DMS 273 (cell line): ENCODE measurements at regions not wholly inside any gene's neighbourhood (a gene's known extent, or its start where the extent isn't known, plus 50 kb on each side); places are given as distances from the start of the nearest gene placed in this dataset.
A peak's percentile ranks its signal among the peaks of the same experiment; 100 is the strongest.
"Not testable (repeated sequence)": the region's sequence is repeated elsewhere in the genome, so short reads cannot be mapped to it uniquely, and the experiment has no call there.

Experiments used
- DNase-seq: peaks from one replicate; lab custom pipeline; 2025; ENCODE audit not compliant: unreplicated experiment; lab: John Stamatoyannopoulos, UW

GRCh38 chr6:21909321-21909720, 315.8 kb downstream of the SOX4 start:
- no peak for DNase-seq

DNA sequence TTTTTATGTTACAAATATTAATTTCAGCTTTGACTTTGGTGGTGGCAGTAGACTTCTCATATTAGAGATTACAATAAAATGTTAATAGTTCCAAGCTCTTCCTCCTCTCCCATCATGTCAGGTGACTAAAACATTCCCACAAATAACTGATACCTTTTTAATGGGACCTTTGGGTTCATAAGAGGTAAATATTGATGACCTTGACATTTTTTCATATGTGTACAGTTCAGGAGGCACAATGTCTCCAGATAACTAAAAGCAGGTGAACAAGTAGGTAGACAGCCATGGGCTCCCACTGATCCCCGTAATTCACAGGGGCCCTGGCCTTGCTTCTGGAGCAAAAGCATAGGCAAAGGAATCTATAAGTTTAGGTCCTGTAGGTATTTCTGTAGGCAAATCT, 317.7 kb downstream of the SOX4 start:
- no peak for DNase-seq

GRCh38 chr6:21912151-21912832, 318.7 kb downstream of the SOX4 start:
- DNase-seq, result peak; percentile 7

DNA sequence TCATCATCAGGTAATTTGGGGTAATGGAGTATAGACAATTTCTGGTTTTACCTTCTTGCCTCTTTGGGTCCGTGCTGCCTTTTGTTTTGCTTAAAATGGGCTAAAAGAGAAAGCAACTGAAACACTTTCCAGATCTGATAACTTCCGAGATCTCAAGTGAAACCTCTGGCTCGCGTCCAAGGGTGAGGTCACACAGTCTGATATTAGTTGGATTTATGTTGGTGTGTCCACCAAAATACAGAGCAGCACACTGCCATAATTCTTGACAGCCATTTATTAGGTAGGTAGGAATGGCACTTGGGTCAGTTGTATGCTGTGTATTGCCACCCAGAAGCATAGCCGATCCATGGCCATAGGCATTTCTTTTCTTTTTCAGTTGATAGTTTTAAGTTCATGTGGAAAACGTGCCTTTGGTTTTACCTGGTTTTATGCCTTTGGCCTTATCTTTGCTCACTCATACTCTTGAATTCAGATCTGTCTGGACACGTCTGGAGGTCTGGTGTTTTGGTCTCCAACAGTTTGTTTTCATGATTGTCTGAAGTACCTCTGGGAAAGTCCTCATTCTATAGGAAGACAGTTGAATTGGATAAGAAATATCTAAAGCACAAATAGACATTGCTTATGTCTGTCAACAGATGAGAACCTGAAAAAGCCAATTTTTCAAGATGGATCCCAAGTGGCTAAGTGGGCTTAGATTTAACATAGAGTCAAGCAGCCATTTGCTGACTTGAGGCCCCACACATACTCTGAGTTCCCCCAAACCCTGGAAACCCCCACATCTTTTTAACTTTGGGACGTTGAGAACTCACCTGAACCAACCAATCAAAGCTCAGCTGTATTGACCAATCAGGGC, 320.8 kb downstream of the SOX4 start:
- peak; percentile 84 for DNase-seq

DNA sequence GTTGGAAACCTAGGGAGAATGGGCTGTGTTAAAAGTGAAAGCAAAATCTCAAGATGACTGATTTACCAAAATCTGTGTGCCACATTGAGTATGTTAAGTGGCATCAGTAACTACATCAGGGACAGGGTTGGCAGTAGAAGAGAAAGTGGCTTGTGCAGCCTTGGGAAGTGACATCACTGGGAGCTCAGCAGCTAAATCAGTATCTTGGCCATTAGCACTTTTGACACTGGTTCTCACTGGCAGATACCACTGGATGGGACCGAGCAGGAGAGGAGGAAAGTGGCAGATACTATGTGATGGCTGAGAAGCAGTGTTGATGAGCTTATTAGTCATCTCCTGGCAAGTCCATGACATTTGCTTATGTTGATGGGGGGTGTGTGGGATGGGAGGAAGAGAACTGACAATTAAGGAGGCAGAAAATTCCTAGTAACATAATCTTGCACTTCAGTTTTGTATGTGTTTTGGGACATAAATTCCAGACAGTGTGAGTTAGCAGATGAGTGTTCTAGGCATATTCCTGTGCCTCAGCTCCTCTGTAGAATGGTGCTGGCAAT, 322.2 kb downstream of the SOX4 start:
- DNase-seq, result peak; percentile 24

DNA sequence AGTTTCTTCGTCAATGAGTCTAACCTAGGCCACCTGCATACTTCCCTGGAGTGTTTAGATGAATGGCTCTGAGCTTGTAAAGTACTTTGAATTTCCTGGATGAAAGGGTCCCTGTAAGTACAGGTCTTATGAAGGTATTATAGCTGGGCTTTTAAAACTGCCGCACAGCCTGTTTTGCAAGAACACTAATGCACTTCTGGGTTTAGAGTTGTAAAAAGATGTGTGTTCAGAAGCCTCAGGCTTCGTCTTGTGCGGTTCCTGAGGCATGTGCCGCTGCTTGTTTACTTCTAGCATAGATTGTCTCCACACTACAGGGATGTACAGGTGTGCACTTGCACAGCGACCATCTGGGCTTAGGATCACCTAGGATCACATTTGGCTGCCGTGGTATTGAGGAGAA, 324.5 kb downstream of the SOX4 start:
- no peak for DNase-seq

- no peak for DNase-seq
Observed at GRCh38 chr6:21918666-21919065, 325.1 kb downstream of the SOX4 start.

GRCh38 chr6:21922086-21922485, 328.5 kb downstream of the SOX4 start:
- no peak for DNase-seq

DNA sequence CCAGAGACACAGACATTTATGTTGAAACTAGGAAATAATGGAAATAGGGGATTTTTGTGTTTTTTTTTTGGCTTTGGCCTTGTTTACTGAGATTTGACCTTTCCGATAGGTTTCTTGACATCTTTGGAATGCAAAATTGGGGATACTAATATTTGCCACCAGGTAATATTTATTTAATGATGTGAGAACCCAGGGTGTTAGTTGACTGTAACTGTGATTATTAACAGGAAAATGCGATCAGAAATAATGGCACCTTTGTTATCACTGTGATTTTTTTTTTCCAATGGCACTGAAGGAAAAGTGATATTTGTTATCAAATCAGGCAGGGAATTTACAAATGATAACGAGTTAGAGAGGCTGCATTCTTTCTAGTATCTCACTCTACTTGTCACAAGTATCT, 330.5 kb downstream of the SOX4 start:
- no peak for DNase-seq

- no peak for DNase-seq
Observed at GRCh38 chr6:21928827-21929226, 335.3 kb downstream of the SOX4 start.

DNA sequence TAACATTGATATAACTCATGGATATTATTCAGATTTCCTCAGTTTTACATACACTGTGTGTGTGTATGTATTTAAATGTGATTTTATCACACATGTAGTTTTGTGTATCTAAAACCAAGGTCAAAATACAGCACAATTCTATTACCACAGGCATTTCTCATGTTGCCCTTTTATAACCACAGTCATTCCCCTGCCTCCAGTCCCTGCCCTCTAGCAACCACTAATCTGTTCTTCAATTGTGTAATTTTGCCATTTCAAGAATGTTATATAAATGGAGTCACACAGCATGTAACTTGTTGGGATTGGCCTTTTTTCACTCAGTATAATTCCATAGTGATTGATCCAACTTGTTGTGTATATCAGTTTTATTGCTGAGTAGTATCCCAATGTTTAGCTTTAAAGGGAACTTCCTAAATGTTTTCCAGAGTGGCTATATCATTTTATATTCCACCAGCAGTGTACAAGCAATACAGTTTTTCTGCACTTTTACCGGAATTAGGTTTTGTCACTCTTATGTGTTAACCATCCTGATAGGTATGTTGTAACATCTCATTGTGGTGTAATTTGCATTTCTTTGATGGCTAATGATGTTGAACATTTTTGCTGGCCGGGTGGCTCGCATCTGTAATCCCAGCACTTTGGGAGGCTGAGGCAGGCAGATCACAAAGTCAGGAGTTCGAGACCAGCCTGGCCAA, 338.2 kb downstream of the SOX4 start:
- no peak for DNase-seq

DNA sequence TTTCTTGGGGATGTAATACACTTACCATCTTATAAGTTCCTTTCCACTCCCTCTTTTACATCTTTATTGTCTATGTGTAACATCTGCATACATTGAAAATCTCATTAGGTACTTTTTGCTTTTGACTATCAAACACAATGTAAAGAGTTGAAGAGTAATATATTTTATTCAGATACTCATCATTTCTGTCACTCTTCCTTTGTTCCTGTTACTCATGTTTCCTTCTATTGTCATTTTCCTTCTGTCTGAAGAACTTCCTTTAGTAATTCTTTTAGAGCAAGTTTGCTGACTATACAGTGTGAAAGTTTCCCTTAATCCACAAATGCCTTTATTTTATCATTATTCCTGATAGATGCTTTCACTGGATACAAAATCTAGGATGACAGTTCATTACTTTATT, 339.8 kb downstream of the SOX4 start:
- DNase-seq, result no peak

DNA sequence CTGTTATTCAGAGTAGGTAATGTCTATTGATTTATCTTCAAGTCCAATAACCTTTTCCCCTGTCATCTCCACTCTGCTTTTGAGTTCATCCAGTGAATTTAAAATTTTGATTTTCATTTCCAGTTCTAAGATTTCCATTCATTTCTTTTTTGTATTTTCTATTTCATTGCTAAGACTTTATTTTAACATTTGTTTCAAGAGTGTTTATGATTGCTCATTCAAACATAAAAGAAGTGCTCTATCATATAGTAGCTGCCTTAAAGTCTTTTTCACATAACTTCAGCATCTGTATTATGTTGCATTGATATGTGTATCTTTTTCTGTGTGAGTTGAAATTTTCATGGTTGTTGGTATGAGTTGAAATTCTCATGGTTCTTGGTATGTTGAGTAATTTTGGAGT, 341.6 kb downstream of the SOX4 start:
- DNase-seq, result no peak

GRCh38 chr6:21935561-21936028, 342.0 kb downstream of the SOX4 start:
- peak; percentile 64 for DNase-seq

- no peak for DNase-seq
Observed at GRCh38 chr6:21937466-21937865, 343.9 kb downstream of the SOX4 start.

- peak; percentile 20 for DNase-seq
Observed at GRCh38 chr6:21939066-21939465, 345.5 kb downstream of the SOX4 start.

GRCh38 chr6:21941926-21942325, 348.4 kb downstream of the SOX4 start:
- DNase-seq, result no peak

DNA sequence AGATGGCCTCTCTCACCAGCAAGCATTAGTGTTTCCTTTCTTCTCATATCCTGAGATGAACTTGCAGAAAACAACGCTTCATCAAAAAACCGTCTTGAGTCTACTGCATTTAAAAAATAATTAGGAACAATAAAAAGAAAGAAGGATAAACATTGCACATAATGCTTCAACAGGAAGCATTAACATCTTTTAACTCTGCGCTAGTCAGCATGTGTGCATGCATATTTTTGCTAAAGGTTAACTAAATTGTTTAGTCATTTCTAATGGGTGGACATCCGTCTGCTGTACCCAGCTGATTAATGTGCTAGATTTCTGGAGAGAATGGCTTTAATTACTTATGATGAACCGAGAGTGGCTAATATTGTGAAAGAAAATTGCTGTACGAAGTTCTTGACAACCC, 349.3 kb downstream of the SOX4 start:
- no peak for DNase-seq

DNA sequence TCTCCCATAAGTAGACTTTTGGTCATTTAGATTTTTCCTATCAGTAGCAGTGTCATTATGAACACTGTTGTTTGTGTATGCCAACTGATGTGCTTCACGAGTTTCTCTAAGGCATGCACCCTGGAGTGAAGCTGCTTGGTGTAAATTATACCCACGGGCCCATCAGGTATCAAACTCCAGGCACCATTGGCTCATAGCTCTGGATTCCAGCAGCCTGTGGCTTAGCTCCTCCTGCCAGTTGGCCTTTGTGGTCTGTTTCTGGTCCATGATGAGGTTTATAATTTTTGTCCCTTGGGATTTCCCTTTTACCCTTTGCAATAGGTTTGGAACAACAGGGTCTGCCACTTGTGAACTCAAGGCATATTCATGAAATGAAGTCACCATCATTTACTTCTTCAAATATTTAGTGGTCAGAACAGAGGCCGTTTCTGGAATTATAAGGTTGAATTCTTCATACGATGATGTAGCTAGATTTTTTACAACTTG, 350.5 kb downstream of the PRL start:
- peak; percentile 51 for DNase-seq

- DNase-seq, result not testable (repeated sequence)
Observed at GRCh38 chr6:21947227-21947626, 349.6 kb downstream of the PRL start.

DNA sequence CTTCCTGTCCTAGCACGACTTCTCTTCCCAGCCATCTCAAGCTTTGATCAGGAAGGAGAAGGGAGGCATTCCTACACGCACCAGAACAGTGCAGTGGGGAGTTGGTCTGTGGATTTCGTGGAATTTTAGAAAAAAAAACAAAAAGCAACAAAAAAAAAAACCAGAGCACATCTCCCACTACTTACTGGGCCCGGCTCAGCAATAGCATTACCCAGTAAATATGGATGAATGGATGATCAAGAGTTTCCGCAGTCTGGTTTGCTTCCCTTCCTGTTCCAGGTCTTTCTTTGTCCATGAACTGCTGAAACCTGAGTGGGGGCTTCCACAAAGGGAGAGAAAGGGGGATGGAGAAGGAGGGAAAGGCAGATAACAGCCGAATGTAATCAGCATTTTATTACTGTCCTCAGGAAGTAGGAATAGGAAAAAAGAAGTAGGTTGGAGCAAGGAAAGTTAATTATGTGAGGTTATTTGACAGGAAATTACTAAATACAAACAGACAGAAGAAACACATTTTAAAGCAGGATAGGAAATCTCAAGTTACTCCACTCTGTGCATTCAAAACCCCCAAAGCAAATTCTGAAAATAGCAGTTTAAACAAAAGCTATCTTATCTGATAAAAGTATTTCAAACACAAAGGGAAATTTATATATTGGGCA, 349.0 kb downstream of the PRL start:
- DNase-seq, result no peak
